ENCODE measurements at regions not wholly inside any gene's neighbourhood (a gene's known extent, or its start where the extent isn't known, plus 50 kb on each side); places are given as distances from the start of the nearest gene placed in this dataset.
"Not testable (repeated sequence)": the region's sequence is repeated elsewhere in the genome, so short reads cannot be mapped to it uniquely, and the experiment has no call there.

DNA sequence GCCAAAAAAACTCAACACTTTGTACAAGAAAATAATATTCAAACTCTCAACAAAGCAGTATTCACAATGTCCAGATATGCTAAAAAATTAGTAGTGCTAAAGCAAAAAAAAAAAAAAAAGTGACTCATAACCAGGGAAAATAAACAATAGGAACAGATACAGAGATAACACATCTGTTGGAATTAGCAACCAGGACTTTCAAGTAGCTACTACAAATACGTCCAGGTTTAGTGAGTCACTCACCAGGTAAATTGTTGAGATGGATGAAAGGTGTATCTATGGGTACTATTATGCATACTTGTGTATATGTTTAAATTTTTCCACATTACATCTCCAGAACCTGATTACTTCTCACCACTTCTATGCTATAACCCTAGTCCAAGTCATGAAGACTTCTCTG lies 144.8 kb upstream of the SLC35F3 start:
- DNase-seq (no peak), FAIRE-seq (no peak)
- no peak overlapping the region for H3K9ac ChIP-seq (ENCODE audit: low read length in 3 of 3)
- TF ChIP-seq, protein P1, sequence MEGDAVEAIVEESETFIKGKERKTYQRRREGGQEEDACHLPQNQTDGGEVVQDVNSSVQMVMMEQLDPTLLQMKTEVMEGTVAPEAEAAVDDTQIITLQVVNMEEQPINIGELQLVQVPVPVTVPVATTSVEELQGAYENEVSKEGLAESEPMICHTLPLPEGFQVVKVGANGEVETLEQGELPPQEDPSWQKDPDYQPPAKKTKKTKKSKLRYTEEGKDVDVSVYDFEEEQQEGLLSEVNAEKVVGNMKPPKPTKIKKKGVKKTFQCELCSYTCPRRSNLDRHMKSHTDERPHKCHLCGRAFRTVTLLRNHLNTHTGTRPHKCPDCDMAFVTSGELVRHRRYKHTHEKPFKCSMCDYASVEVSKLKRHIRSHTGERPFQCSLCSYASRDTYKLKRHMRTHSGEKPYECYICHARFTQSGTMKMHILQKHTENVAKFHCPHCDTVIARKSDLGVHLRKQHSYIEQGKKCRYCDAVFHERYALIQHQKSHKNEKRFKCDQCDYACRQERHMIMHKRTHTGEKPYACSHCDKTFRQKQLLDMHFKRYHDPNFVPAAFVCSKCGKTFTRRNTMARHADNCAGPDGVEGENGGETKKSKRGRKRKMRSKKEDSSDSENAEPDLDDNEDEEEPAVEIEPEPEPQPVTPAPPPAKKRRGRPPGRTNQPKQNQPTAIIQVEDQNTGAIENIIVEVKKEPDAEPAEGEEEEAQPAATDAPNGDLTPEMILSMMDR (IDR thresholded peaks at IDR 0.05; ENCODE audit: borderline replicate concordance, extremely low read depth, insufficient read depth): no peak
- no peaks in the 10 kb centered on the region for H3K4me1 ChIP-seq (ENCODE audit: control insufficient read depth in 2 of 3, insufficient read depth in 2 of 3, low read depth in 1 of 3, low read length in 3 of 3)
- intact Hi-C loops (cut with DNase I): no loop called here
- H3K9me3 ChIP-seq (ENCODE audit: control insufficient read depth in 2 of 3, insufficient read depth in 1 of 3, low read length in 3 of 3): no peaks in the 10 kb centered on the region
- H3K27me3 ChIP-seq (ENCODE audit: control insufficient read depth, insufficient read depth, low read length): no peaks in the 10 kb centered on the region
- H3K27ac ChIP-seq (ENCODE audit: low read depth in 2 of 2, low read length in 2 of 2): no peak overlapping the region
- H3K36me3 ChIP-seq (ENCODE audit: control insufficient read depth in 2 of 3, insufficient read depth in 3 of 3, low read length in 3 of 3): no peaks in the 10 kb centered on the region
- H3K4me3 ChIP-seq (ENCODE audit: low read length in 3 of 3): no peak overlapping the region

DNA sequence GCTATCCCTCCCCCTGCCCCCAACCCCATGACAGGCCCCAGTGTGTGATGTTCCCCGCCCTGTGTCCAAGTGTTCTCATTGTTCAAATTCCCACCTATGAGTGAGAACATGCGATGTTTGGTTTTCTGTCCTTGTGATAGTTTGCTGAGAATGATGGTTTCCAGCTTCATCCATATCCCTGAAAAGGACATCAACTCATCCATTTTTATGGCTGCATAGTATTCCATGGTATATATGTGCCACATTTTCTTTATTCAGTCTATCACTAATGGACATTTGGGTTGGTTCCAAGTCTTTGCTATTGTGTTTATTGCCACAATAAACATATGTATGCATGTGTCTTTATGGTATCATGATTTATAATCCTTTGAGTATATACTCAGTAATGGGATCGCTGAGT lies 140.2 kb upstream of the SLC35F3 start:
- FAIRE-seq; intact Hi-C loops (cut with DNase I); H3K27ac ChIP-seq (ENCODE audit: low read depth in 2 of 2, low read length in 2 of 2); H3K4me3 ChIP-seq (ENCODE audit: low read length in 3 of 3); H3K4me1 ChIP-seq (ENCODE audit: control insufficient read depth in 2 of 3, insufficient read depth in 2 of 3, low read depth in 1 of 3, low read length in 3 of 3); H3K36me3 ChIP-seq (ENCODE audit: control insufficient read depth in 2 of 3, insufficient read depth in 3 of 3, low read length in 3 of 3); DNase-seq; H3K27me3 ChIP-seq (ENCODE audit: control insufficient read depth, insufficient read depth, low read length); H3K9ac ChIP-seq (ENCODE audit: low read length in 3 of 3); H3K9me3 ChIP-seq (ENCODE audit: control insufficient read depth in 2 of 3, insufficient read depth in 1 of 3, low read length in 3 of 3): not testable (repeated sequence)

DNA sequence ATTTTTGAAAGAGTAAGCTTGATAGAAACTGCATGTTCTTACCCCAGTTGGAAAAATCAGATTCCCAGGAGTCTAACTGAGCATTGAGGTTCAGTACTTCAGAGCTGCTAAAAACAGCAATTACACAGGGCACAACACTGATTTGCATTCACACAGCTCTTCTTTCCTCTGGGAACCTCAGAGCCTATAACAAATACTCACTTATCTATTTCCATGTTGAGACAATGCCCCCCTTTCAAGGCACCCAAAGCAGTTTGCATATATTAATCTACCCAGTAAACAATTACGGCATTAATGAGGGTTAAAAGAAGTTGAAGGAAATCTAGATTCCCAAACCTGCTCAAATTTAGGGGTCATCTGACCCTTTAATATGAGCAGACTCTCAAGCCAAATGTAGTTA lies 126.9 kb upstream of the SLC35F3 start:
- Histone ChIP-seq H3K36me3 (ENCODE audit: control insufficient read depth in 2 of 3, insufficient read depth in 3 of 3, low read length in 3 of 3) (no peaks in the 10 kb centered on the region), H3K27me3 (ENCODE audit: control insufficient read depth, insufficient read depth, low read length) (no peaks in the 10 kb centered on the region), H3K4me1 (ENCODE audit: control insufficient read depth in 2 of 3, insufficient read depth in 2 of 3, low read depth in 1 of 3, low read length in 3 of 3) (no peaks in the 10 kb centered on the region), H3K9me3 (ENCODE audit: control insufficient read depth in 2 of 3, insufficient read depth in 1 of 3, low read length in 3 of 3) (peaks cover 0 to 6% (median 0%) of the 10 kb centered on the region in 3 donors), H3K9ac (ENCODE audit: low read length in 3 of 3) (no peak overlapping the region), H3K4me3 (ENCODE audit: low read length in 3 of 3) (no peak overlapping the region), H3K27ac (ENCODE audit: low read depth in 2 of 2, low read length in 2 of 2) (no peak overlapping the region)
- no peak for DNase-seq
- TF ChIP-seq, protein P1 (IDR thresholded peaks at IDR 0.05; ENCODE audit: borderline replicate concordance, extremely low read depth, insufficient read depth): no peak
- intact Hi-C loops (cut with DNase I): no loop called here
- no peak for FAIRE-seq

DNA sequence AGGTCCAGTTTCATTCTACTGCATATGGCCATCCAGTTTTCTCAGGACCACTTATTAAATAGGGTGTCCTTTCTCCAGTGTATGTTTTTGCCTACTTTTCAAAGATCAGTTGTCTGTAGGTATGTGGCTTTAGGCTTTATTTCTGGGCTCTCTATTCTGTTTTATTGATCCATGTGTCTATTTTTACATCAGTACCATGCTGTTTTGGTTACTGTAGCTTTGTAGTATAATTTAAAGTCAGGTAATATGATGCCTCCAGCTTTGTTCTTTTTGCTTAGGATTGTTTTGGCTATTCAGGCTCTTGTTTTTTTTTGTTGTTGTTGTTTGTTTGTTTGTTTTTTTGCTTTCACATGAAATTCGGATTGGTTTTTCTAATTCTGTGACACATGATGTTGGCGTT lies 124.4 kb upstream of the SLC35F3 start:
- Histone ChIP-seq H3K9me3 (ENCODE audit: control insufficient read depth in 2 of 3, insufficient read depth in 1 of 3, low read length in 3 of 3) (peaks cover 0 to 6% (median 0%) of the 10 kb centered on the region in 3 donors), H3K4me1 (ENCODE audit: control insufficient read depth in 2 of 3, insufficient read depth in 2 of 3, low read depth in 1 of 3, low read length in 3 of 3) (no peaks in the 10 kb centered on the region), H3K27me3 (ENCODE audit: control insufficient read depth, insufficient read depth, low read length) (no peaks in the 10 kb centered on the region), H3K36me3 (ENCODE audit: control insufficient read depth in 2 of 3, insufficient read depth in 3 of 3, low read length in 3 of 3) (no peaks in the 10 kb centered on the region), H3K27ac (ENCODE audit: low read depth in 2 of 2, low read length in 2 of 2) (no peak overlapping the region), H3K9ac (ENCODE audit: low read length in 3 of 3) (no peak overlapping the region), H3K4me3 (ENCODE audit: low read length in 3 of 3) (no peak overlapping the region)
- intact Hi-C loops (cut with DNase I): no loop called here
- FAIRE-seq (no peak), DNase-seq (no peak)
- TF ChIP-seq, protein P1 (IDR thresholded peaks at IDR 0.05; ENCODE audit: borderline replicate concordance, extremely low read depth, insufficient read depth): no peak

Measured in kidney (tissue), 13 donors.